ENCODE measurements at regions not wholly inside any gene's neighbourhood (a gene's known extent, or its start where the extent isn't known, plus 50 kb on each side); places are given as distances from the start of the nearest gene placed in this dataset.

- no peak for DNase-seq (ENCODE audit: low read depth in 2 of 2, low spot score in 1 of 2)
These were observed 278.1 kb upstream of the CAMK1G start for GRCh38 chr1:209305221-209305954.

GRCh38 chr1:209307846-209308245, 275.7 kb upstream of the CAMK1G start:
- DNase-seq (ENCODE audit: low read depth in 2 of 2, low spot score in 1 of 2): no peak

DNA sequence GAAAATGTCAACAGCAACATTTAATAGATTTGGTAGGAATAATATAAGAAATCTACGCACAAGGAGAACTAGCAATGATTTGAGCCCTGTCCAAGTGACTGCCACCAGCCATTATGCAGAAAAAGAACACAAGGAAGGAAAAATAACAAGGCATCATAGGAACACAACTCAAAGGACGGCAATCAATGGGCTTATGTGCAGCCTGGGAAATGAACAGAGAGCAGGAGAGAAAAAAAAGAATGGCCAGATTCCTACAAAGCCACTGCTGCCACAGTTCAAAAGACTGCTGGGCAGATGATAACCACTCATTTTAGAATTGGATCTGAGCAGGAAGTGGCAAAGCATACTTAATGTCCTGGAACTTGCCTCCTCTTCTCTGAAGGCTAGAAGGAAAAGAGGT, 274.3 kb upstream of the CAMK1G start:
- DNase-seq (ENCODE audit: low read depth in 2 of 2, low spot score in 1 of 2): no peak

- no peak for DNase-seq (ENCODE audit: low read depth in 2 of 2, low spot score in 1 of 2)
These were observed 271.7 kb upstream of the CAMK1G start for GRCh38 chr1:209311770-209312169.

DNA sequence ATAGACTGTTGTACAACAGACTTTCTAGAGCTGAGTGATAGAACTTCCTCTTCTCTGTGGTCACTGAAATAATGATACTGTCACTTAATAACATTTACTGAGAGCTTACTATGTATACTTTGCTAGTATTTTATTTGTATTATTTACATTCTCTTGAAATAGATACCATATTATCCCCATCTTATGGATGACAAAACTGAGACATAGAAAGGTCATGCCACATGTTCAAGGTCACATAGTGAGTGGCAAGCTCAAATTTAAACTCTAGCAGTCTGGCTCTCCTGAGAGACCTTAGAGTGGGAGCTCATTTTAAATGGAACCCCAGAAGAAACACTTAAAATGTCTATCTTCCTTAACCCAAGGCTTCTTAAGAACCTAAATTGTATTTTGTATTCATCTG, 266.6 kb upstream of the CAMK1G start:
- DNase-seq (ENCODE audit: low read depth in 2 of 2, low spot score in 1 of 2): no peak

GRCh38 chr1:209318181-209319056, 265.1 kb upstream of the CAMK1G start:
- DNase-seq (ENCODE audit: low read depth in 2 of 2, low spot score in 1 of 2): no peak

GRCh38 chr1:209319057-209319432, 264.5 kb upstream of the CAMK1G start:
- no peak for DNase-seq (ENCODE audit: low read depth in 2 of 2, low spot score in 1 of 2)

DNA sequence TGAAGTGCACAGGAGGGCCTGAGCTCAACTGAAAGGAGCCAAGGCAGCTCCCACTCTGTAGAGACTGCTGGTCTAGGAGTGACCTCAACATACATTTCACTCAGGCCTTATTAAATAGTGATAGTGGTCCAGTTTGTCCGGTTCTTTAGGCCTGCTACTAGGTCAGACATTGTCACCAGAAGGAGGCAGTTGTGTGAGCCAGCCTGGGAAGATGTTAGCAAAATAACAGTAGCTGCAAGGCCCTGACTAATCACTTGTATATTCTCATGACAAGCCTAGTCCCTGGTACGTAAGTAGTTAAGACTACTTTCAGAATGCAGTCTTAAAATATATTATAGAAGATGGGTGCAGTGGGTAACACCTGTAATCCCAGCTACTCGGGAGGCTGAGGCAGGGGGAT, 264.0 kb upstream of the CAMK1G start:
- no peak for DNase-seq (ENCODE audit: low read depth in 2 of 2, low spot score in 1 of 2)

GRCh38 chr1:209323743-209324142, 259.8 kb upstream of the CAMK1G start:
- DNase-seq (ENCODE audit: low read depth in 2 of 2, low spot score in 1 of 2): no peak

DNA sequence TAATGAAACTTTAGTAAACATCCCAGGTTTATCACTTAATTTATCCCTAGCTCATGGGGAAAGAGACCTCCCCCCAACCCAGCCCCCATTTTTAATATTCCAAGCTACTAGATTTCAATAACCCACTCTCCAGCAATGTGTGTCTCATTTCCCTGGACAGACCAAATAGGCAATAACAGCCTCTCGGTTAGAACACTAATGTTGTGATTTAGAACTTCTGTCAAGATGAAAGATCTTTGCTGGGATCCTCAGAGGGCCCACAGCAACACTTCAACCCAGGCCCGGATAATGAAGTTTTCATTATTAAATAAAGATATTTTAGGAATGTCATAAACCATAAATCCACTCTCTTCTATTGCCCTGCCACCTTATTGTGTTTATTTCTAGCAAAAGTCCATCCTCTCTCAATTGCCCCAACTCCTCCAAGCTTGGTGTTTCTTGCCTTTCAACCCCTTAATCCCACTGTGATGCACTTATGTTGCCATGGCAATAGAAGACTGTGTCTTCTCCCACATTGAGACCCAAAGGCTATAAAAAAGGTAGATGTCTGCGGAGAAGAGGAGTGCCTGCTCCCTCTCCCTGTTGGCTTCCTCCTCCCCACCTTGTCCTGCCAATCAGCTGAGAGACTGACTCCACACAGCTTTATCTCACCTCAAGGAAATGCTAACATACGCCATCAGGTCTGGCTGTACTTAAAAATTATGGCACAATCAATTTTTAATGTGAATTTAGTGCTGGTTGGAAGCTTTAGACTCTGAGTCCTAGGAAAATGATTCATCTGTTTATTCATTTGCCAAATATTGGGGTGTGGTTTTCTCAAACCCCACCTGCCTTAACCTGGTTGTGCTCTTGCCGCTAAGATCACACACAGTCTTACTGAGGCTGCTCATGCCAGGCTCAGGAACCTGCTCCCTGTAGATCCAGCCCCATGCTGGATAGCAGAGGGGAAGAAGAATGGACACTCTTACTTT, 258.3 kb upstream of the CAMK1G start:
- no peak for DNase-seq (ENCODE audit: low read depth in 2 of 2, low spot score in 1 of 2)

GRCh38 chr1:209326076-209326475, 257.4 kb upstream of the CAMK1G start:
- DNase-seq (ENCODE audit: low read depth in 2 of 2, low spot score in 1 of 2): no peak

DNA sequence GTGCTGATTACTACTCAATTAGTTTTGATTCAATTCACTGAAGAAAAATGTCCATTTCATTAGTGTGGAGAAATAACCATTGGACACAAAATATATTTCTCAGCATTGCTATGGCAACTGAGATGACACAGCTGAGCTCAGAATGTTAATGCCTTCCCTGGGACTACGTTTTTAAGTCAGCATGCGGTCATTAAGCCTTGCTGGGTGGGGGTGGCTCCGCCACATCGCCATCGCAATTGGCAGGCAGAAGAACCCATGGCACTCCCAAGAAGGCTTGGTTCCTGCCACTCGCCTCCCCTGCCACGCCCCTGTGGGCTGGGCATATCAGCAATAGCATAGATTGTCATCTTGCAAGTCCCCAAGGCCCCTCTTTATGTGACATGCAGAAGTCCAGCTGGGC, 256.7 kb upstream of the CAMK1G start:
- DNase-seq (ENCODE audit: low read depth in 2 of 2, low spot score in 1 of 2): no peak

GRCh38 chr1:209328196-209328595, 255.3 kb upstream of the CAMK1G start:
- no peak for DNase-seq (ENCODE audit: low read depth in 2 of 2, low spot score in 1 of 2)

DNA sequence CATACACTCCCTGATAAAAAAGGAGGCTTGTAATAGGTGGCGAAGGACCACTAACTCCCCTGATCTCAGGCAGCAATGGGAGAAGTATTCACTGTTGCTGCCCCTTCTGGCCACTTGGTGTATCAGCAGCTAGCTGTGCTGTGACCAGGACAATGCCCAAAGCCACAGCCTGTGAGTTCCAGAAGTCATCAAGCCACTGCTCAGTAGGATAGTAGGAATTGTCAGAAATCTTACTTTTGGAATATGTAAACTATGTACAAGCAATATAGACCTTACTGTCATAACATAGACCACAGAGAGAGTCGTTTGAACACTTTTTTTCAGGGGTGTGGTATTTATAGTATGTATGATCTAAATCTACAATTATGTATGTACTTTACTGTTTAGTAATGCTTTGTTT, 248.3 kb upstream of the CAMK1G start:
- no peak for DNase-seq (ENCODE audit: low read depth in 2 of 2, low spot score in 1 of 2)

DNA sequence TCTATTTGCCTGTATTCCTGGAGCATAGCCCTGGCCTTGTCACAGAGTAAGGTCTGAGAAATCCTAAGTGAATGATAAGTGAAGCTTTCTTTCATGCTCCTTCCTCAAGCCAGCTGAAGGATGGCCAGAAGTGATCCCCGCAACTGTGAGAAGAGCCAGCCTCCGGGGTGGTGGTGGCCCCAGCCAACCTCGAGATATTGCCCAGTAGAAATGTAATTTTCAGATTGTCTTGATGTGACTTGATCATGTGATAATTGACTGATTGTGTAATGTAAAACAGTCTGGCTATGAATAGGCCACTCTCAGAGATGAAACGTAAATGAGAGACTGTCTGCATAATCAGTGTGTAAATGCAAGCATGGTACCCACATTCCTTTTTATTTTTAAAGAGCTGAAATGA, 242.4 kb upstream of the CAMK1G start:
- no peak for DNase-seq (ENCODE audit: low read depth in 2 of 2, low spot score in 1 of 2)

- DNase-seq (ENCODE audit: low read depth in 2 of 2, low spot score in 1 of 2): no peak
These were observed 241.7 kb upstream of the CAMK1G start for GRCh38 chr1:209341673-209342420.

- DNase-seq (ENCODE audit: low read depth in 2 of 2, low spot score in 1 of 2): no peak
These were observed 240.9 kb upstream of the CAMK1G start for GRCh38 chr1:209342441-209343175.

DNA sequence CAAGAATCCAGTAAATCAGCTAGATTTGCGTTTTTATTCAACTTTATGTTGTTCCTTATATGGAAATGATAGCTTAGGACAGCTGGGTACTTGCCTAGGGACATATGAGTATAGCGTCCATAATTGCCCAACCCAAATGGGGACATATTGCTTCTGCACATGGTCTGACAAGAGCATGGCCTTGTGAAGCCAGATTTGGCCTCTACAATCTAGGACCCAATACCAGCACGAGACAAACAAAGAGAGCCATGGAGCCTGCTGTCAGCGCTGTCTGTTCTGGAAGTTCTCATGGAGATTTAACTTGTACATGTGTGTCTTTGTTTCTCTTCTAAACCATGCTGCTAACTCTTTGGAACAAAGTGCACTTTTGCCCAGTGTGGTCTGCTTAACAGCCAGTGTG, 240.0 kb upstream of the CAMK1G start:
- no peak for DNase-seq (ENCODE audit: low read depth in 2 of 2, low spot score in 1 of 2)

DNA sequence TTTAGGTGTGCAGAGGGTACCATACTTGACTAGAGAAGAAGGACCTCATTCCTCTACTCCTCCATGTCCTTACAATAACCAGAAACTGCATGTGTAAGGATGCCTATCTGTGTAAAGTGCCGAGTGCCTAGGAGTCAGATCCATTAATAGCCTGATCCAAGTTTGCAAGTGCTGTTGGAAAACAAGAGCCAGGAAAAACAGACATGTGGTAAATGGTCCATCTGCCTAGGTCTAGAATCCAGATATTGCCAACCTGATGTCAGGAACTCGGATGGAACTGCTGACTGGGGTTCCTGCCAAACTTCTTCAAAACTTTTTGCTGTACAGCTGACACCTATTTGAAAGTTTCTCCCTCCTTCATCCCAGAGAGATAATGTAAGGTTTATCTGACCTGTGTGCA, 239.4 kb upstream of the CAMK1G start:
- no peak for DNase-seq (ENCODE audit: low read depth in 2 of 2, low spot score in 1 of 2)
